HG02759 (cell line): ENCODE measurements at regions not wholly inside any gene's neighbourhood (a gene's known extent, or its start where the extent isn't known, plus 50 kb on each side); places are given as distances from the start of the nearest gene placed in this dataset.
"Not testable (repeated sequence)": the region's sequence is repeated elsewhere in the genome, so short reads cannot be mapped to it uniquely, and the experiment has no call there.

Experiments
- ATAC-seq: cut with Tn5 transposase; IDR thresholded peaks from one replicate; pipeline ENCODE4 v1.9.1; 2021; ENCODE audit warnings: mild to moderate bottlenecking, moderate library complexity; ENCODE audit not compliant: unreplicated experiment

DNA sequence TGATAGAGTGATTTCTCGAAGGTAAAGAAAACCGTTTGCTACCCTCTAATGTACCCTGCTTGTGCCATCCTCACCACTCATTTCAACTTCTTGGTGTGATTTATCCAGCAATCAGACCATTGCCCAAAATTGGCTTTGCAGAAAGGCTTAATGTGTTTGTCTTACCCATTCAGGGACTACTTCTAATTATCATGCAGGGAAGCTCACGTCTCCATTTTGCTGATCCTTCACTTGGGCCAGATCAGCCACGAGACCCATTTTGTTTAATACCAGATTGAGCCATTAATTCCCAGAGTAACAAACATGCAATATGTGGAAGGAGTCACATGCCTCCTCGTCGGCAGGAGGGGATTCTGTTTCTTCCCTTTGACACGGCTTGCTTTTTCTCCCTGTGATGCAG is 51.1 kb upstream of the CRY1 start:
- ATAC-seq = no peak

GRCh38 chr12:107144990-107145389 is 51.6 kb upstream of the CRY1 start:
- ATAC-seq = no peak

- ATAC-seq = no peak
These were observed 52.0 kb upstream of the CRY1 start for GRCh38 chr12:107145397-107145796.

DNA sequence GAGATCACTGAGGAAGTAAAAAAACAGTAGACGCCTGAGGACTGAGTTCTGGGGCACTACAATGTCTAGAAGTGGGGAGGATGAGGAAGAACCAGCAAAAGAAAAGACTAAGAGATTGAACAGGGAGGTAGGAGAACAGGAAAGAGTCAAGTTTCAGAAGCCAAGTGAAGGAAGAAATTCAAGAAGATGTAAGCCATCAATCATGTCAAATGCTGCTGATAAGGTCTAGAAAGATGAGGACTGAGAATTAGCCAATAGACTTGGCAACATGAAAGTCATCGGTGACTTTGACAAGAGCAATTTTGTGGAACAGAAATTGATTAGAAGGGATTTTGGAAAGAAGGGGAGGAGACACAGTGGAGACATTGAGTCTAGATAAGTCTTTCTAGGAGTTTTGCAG is 54.8 kb upstream of the CRY1 start:
- ATAC-seq = no peak

- no peak for ATAC-seq
These were observed 59.0 kb upstream of the CRY1 start for GRCh38 chr12:107152315-107152714.

DNA sequence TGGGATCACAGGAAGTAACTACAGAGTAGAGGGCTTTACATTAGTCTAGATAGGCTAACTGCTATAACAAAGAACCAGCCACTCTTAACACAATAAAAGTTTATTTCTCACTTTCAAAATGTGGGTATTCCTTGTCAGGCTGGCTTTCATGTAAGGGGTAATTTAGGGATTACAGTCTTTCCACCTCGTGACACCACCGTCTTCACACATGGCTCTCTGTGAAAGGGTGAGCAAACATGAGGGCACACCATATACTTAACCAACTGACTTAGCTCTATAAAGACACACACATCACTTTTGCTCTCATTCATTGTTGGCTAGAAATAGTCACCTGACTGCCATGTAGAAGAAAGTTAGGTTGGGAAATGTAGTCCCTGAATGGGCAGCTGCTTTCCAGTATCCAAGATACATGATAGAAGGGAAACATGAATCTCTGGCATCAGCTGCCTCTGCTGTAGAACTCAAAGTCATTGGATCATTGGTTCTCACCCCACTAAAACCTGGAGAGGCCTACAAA is 66.1 kb upstream of the CRY1 start:
- no peak for ATAC-seq

DNA sequence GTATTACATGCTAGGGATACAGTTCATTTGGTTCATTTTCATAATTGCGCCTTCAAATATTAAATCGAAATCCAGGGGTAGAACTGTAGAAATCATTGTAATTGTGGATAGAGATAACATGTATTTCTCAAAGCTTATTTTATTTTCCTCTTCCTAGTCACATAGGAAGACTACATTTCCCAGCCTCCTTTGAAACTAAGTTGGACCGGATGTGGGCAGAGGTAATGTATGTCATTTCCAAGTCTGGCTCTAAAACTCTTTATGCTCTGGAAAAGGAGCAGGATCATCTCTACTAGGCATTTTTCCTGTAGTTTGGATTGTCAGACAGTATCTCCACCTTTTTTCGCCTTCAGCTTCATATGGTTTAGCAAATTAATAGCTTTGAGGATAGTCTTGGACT is 70.1 kb upstream of the CRY1 start:
- no peak for ATAC-seq

DNA sequence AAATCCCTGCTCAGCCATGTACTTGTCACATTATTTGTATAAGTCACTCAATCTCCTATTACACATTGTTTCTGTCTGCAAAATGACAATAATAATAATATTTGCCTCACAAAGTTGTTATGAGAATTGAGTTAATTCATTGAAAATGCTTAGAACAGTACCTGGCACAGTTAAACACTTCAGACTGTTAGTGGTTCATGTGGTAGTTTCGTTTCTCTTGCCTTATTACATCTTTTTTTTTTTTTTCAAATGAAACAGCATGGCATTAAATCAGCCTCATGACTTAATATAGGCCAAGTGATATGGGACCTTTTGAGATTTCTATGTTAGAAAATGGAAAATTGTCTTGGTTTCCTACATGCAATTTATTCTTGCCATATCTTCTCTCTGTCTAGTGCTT is 71.0 kb upstream of the CRY1 start:
- ATAC-seq = no peak

DNA sequence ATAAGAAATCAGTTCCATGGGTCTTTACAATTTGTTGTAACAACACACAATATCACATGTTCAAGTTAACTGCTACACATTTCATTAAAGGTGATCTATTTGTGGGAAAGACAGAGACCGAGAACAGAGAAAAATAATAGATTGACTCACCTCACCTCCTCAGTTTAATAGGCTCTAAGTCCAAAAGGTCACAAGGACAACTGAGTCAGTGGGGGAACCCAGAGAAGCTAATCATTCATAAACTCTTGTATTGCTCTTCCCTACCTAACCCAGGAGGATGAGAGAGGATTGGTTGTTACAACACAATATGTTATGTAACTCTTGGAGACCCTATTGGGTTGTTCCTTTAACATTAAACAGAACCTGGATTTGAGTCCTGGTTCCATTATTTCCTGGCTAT is 72.2 kb upstream of the CRY1 start:
- no peak for ATAC-seq

GRCh38 chr12:107167756-107168155 is 74.4 kb upstream of the CRY1 start:
- ATAC-seq = no peak

DNA sequence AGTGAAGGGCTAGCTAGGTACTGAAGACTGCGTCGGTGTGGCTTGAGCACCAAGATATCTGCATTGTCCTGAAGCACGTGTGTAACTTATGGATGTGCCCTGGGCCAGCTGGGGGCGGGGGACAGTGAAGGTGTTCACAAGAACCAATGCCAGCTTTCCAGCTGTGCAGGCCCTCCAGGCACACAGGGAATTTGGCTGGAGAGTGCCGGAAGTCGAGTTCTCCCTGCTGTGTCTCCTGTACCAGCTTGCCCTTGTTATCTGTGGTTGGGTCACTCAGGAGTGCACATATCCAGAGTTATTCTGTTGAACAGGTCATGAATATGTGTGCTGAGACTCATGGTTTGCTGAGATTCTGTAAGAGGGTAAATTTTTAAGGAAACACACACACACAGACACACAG is 75.9 kb upstream of the CRY1 start:
- ATAC-seq = no peak

DNA sequence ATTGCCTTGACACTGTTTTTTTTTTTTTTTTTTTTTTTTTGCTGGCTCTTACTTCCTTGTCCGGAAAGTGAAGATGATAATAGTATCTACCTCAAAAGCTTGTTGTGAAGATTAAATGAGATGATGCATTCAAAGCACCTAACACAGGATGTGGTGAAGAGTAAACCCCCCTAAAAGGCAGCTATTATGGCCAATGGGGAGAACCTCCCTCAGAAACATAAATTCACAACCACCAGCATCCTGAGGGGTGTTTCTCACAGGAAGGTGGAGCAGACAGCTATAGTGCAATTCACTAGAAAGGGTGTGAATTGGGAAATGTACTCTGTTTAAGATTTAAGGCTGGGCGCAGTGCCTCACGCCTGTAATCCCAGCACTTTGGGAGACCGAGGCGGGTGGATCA is 85.4 kb upstream of the CRY1 start:
- ATAC-seq = no peak

- no peak for ATAC-seq
These were observed 86.5 kb upstream of the CRY1 start for GRCh38 chr12:107179871-107180270.

DNA sequence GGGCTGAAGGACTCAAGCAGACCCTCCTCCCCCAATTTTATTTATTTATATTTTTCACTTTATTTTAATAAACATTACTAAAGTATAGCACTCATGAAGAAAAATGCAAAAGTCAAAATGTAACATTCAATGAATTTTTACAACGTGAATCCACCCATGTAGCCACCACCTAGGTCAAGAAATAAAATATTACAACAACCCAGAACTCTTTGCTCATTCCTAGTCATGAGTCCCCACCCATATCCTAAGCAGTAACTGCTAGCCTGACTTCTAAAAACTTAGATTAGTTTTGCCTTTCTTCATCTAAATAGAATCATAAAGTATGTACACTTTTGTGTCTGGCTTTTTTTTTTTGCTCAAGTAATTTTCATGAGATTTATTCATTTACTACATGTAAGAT is 86.9 kb upstream of the CRY1 start:
- ATAC-seq = no peak

GRCh38 chr12:107184359-107184930 is 91.1 kb upstream of the CRY1 start:
- ATAC-seq = no peak

GRCh38 chr12:107196681-107197080 is 103.3 kb upstream of the CRY1 start:
- ATAC-seq = no peak

DNA sequence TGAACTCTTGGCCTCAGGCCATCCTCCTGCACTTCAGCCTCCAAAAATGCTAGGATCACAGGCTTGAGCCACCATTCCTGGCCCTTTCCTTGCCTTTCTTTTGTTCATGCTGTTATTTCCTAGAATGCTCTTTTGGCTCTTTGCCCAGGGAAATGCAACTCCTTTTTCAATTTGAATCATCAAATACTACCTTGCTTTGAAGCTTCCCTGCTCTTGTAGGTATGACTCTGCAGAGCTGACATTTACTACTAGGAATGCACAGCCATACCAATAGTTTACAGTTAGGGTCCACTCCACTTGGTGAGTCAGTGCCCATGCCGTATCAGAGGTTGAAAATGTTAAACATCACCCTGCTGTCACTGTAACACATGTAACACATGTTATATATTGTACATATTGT is 107.0 kb upstream of the CRY1 start:
- ATAC-seq = no peak

DNA sequence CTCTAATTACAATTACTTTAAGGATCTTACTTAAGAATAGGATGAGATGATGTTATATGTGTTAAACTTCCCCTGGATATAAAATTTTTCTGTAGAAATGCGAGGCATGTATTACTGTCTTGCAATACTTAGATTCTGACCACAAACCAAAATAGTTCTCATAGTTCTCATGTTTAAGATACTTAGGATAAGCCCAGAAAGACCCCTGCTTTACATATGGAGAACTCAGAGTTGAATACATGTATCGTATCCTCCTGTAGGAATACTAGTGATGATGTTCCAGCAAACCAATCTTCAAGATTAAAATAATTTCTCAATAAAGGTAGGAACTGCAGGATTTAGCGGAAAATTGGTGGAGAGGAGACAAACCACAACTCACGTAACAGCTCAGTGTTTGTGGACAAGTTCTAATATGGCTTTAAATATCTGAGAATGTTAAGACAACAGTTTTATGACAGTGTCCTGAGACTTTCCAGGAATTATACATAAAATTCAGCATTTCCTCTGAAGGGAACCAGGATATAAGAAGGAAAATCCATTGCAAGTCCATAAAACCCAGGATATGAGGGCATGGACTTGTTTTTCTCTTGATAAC is 114.7 kb upstream of the CRY1 start:
- ATAC-seq = no peak

- ATAC-seq = not testable (repeated sequence)
These were observed 116.4 kb upstream of the CRY1 start for GRCh38 chr12:107209700-107210099.

DNA sequence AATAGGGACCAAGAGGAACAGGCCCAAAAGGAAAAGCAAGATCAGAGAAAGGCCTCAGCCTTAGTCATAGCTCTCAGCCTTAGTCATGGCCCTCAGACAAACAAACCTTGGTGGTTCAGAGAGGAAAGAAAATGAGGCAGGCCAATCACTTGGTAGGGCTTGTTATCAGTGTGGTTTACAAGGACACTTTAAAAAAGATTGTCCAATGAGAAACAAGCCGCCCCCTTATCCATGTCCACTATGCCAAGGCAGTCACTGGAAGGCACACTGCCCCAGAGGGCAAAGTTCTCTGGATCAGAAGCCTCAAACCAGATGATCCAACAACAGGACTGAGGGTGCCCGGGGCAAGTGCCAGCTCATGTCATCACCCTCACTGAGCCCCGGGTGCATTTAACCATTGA is 121.0 kb upstream of the CRY1 start:
- not testable (repeated sequence) for ATAC-seq

DNA sequence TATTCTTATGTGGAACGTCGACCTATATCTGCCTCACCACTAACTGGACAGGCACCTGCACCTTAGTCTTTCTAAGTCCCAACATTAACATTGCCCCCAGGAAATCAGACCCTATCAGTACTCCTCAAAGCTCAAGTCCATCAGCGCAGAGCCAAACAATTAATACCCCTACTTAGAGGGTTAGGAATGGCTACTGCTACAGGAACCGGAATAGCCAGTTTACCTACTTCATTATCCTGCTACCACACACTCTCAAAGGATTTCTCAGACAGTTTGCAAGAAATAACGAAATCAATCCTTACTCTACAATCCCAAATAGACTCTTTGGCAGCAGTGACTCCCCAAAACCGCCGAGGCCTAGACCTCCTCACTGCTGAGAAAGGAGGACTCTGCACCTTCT is 123.1 kb upstream of the CRY1 start:
- not testable (repeated sequence) for ATAC-seq

DNA sequence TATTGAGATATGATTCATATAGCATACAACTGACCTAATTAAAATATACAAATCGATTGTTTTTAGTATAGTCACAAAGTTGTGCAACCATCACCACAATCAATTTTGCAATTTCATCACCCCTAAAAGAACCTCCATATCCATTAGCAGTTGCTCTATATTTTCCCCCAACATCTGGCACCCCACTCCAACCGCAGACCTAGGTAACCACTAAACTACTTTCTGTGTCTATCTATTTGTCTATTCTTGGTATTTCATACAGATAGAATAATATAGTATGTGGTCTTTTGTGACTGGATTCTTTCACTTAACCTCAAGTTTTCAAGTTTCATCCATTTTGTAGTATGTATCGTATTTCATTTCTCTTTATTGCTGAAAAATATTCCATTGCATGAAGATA is 126.0 kb upstream of the CRY1 start:
- ATAC-seq = no peak

GRCh38 chr12:107221913-107222312 is 128.6 kb upstream of the CRY1 start:
- no peak for ATAC-seq
